Endothelial cell of umbilical vein (primary cell): ENCODE measurements at regions not wholly inside any gene's neighbourhood (a gene's known extent, or its start where the extent isn't known, plus 50 kb on each side); places are given as distances from the start of the nearest gene placed in this dataset.

Experiments used
- BruUV-seq: library from RNA; stranded (reverse); fragments of 400-500 nt; replicated peaks from 2 replicates; lab custom pipeline; 2021; lab: Mats Ljungman, UMichigan
- CTCF ChIA-PET: fragments of 300-600, 350-600 bp; sonication (Branson Sonifier 250); formaldehyde crosslinking; loops from one replicate; lab custom pipeline; 2021; ENCODE audit warnings: antibody characterized with exemption, inconsistent platforms; lab: Charles Lee
- POLR2A ChIA-PET: fragments of 300-600, 350-600 bp; sonication (Branson Sonifier 250); formaldehyde crosslinking; loops from one replicate; lab custom pipeline; 2021; ENCODE audit warnings: antibody characterized with exemption, inconsistent platforms; lab: Charles Lee
- DNase-seq: peaks from one replicate; pipeline ENCODE4 v3.0.0-alpha.2; 2011; ENCODE audit warnings: low read depth, low spot score
- FAIRE-seq: peaks from 2 replicates; lab custom pipeline; 2011; peaks lifted over from hg19 to GRCh38; lab: Jason Lieb, UNC
- H2AFZ ChIP-seq: 2 replicates; pipeline ENCODE4 v1.6.0; 2012; ENCODE audit warnings: low read depth, low read length, control low read depth, inconsistent platforms
- H3K27ac ChIP-seq: 2 replicates; pipeline ENCODE4 v1.5.1; 2011; ENCODE audit warnings: low read depth, mild to moderate bottlenecking, control low read depth, low read length, moderate library complexity; ENCODE audit not compliant: insufficient read depth
- H3K27me3 ChIP-seq, 2 experiments: 2 replicates each; pipeline versions ENCODE4 v1.6.0 to v1.6.1; 2011; ENCODE audit warnings: low read length in 2 of 2, mixed read lengths in 1 of 2; ENCODE audit not compliant: control insufficient read depth in 2 of 2, insufficient read depth in 2 of 2
- H3K36me3 ChIP-seq, 2 experiments: 2 replicates in 1 of 2; 3 replicates in 1 of 2; pipeline ENCODE4 v1.5.1; 2011; ENCODE audit warnings: low read length in 2 of 2, mild to moderate bottlenecking in 1 of 2, moderate library complexity in 1 of 2; ENCODE audit not compliant: control insufficient read depth in 2 of 2, insufficient read depth in 2 of 2; ENCODE audit errors: extremely low read depth in 1 of 2
- H3K4me1 ChIP-seq: 3 replicates; pipeline ENCODE4 v1.5.1; 2011; ENCODE audit warnings: mild to moderate bottlenecking, low read length; ENCODE audit not compliant: control insufficient read depth, insufficient read depth; ENCODE audit errors: extremely low read depth
- H3K4me2 ChIP-seq: 2 replicates; pipeline ENCODE4 v1.6.1; 2011; ENCODE audit warnings: low read length, control low read depth, mixed read lengths; ENCODE audit not compliant: insufficient read depth
- H3K4me3 ChIP-seq, 3 experiments: fragments of 200-600 bp in 1 of 3; sonication (generic), shearing (Covaris generic) in 1 of 3; replicated peaks in 1 of 3; 2 replicates each; pipeline ENCODE4 v1.5.1; 2011 to 2016; ENCODE audit warnings: control low read depth in 3 of 3, low read length in 3 of 3, mild to moderate bottlenecking in 2 of 3, inconsistent platforms in 1 of 3, low read depth in 1 of 3, moderate library complexity in 1 of 3; ENCODE audit not compliant: insufficient read depth in 1 of 3
- H3K79me2 ChIP-seq: 2 replicates; pipeline ENCODE4 v1.6.0; 2012; ENCODE audit warnings: low read length, inconsistent platforms; ENCODE audit not compliant: control insufficient read depth, insufficient read depth
- H3K9ac ChIP-seq: replicated peaks from 2 replicates; pipeline ENCODE3; 2011; ENCODE audit warnings: low read length, control low read depth; ENCODE audit not compliant: insufficient read depth; ENCODE audit errors: extremely low read depth
- H3K9me1 ChIP-seq: replicated peaks from 3 replicates; pipeline ENCODE4 v1.6.0; 2011; ENCODE audit warnings: mild to moderate bottlenecking, low read length; ENCODE audit not compliant: control insufficient read depth, insufficient read depth; ENCODE audit errors: extremely low read depth
- H3K9me3 ChIP-seq: replicated peaks from 2 replicates; pipeline ENCODE4 v1.5.1; 2012; ENCODE audit warnings: low read length, inconsistent platforms; ENCODE audit not compliant: control insufficient read depth, insufficient read depth
- H4K20me1 ChIP-seq: replicated peaks from 2 replicates; pipeline ENCODE3; 2011; ENCODE audit warnings: mild to moderate bottlenecking, low read length; ENCODE audit not compliant: control insufficient read depth, insufficient read depth; ENCODE audit errors: extremely low read depth
- GATA2 ChIP-seq: IDR thresholded peaks from 2 replicates; pipeline ENCODE4 v1.7.0; 2011; ENCODE audit warnings: low read depth, mild to moderate bottlenecking, moderate library complexity, mixed read lengths, low read length; ENCODE audit not compliant: insufficient read length, insufficient read depth
- JUN ChIP-seq: IDR thresholded peaks from 2 replicates; pipeline ENCODE4 v1.6.1; 2011; ENCODE audit warnings: borderline replicate concordance, low read depth; ENCODE audit not compliant: insufficient read length, insufficient read depth
- MYC ChIP-seq: IDR thresholded peaks from one replicate; pipeline ENCODE4 v1.6.1; 2011; ENCODE audit warnings: mild to moderate bottlenecking, low read depth, low read length
- POLR2A ChIP-seq: IDR thresholded peaks from 2 replicates; pipeline ENCODE4 v1.6.1; 2012; ENCODE audit warnings: low read depth, mild to moderate bottlenecking, control low read depth, low read length
- dilution Hi-C: fragments of 300-500 bp; cut with MboI; formaldehyde crosslinking; loops from one replicate; pipeline ENCODE4 v1.15.0; 2019; ENCODE audit warnings: low sequenced_read_pairs; ENCODE audit not compliant: extremely low pct_ligation_motif_present
- intact Hi-C: fragments of 100-400 bp; cut with micrococcal nuclease; formaldehyde crosslinking; loops from one replicate; pipeline ENCODE4 v1.10.0; 2022
- TF ChIP-seq, protein P1 (sequence below): IDR thresholded peaks from 2 replicates; pipeline ENCODE4 v1.6.1; 2011; ENCODE audit not compliant: insufficient read depth, insufficient read length
- TF ChIP-seq, protein P2 (sequence below), 2 donors: IDR thresholded peaks; 1 replicate in 1 of 2; 2 replicates in 1 of 2; pipeline ENCODE4 v1.5.1; 2011; ENCODE audit warnings: low read length in 2 of 2, mild to moderate bottlenecking in 2 of 2, moderate library complexity in 2 of 2, control low read depth in 1 of 2, inconsistent platforms in 1 of 2, low read depth in 1 of 2; ENCODE audit not compliant: insufficient read depth in 1 of 2; ENCODE audit errors: extremely low read depth in 1 of 2

DNA sequence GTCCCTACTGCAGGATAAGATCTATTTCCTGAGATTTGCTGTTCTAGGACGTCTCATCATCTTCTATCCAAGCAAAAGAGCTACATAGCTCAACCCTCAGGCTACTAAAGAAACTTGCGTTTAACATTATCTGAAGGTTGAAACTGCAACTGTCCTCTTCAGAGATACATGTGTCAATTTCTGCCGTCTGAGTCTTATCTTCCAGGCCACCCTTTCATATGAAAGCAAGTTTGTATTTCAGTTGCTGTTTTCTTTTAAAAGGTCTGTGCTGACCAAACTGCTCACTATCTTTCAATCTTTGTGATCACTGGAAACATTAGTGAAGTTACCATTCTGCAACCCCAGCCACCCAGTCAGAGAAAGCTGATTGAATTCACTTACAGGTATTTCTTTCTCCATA lies 108.6 kb upstream of the RAB3GAP2 start:
- no peak overlapping the region for H2AFZ ChIP-seq
- POLR2A ChIA-PET = no interaction called here
- CTCF ChIA-PET = no interaction called here
- H3K79me2 ChIP-seq = no peaks in the 10 kb centered on the region
- dilution Hi-C loops = no loop called here
- no peak overlapping the region for H3K9ac ChIP-seq
- TF ChIP-seq, protein P1, sequence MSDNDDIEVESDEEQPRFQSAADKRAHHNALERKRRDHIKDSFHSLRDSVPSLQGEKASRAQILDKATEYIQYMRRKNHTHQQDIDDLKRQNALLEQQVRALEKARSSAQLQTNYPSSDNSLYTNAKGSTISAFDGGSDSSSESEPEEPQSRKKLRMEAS = no peak
- TF ChIP-seq JUN = no peak
- no peak for TF ChIP-seq POLR2A
- no peak for TF ChIP-seq GATA2
- H3K9me3 ChIP-seq = no peaks in the 10 kb centered on the region
- H3K36me3 ChIP-seq = no peaks in the 10 kb centered on the region
- H3K4me2 ChIP-seq = no peak overlapping the region
- BruUV-seq = no TSS peak
- H3K27ac ChIP-seq = no peak overlapping the region
- no peaks in the 10 kb centered on the region for H4K20me1 ChIP-seq
- no peaks in the 10 kb centered on the region for H3K4me1 ChIP-seq
- DNase-seq = no peak
- no peak overlapping the region for H3K4me3 ChIP-seq
- intact Hi-C loops = no loop called here
- H3K27me3 ChIP-seq = no peaks in the 10 kb centered on the region
- no peaks in the 10 kb centered on the region for H3K9me1 ChIP-seq
- no peak for FAIRE-seq

DNA sequence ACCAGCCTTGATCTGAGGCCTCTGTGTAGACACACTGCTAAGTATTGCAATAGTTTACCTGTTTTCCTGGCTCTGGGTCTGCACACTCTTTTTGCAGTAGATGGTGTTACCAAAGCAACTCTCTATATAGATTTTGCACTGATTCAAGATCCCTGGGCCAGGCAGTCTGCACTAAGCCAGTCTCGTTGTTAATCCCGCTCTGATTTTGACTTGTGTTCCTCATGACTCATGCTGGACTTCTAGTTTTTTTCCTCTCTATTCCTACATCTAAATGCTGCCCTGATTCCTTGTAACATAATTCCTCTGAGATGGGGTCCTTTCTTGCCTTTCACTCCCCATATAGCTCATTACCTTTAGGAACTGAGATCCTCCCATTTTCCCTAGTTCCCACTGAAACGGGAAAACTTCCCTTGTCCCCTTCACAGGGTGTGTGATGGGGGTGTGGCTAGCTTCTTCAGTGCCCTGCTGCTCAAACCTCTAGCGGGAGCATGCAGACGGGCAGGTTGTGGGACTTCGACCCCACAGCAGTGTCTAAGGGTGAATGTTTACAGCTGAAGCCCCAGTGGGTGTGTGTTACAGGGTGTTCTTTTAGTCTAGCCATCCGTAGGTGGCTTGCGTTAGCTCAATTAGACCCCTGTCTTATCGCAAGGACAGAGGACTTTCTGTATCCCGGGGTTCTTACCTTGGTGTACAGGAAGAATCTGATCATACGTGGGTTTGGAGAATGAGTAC lies 106.5 kb upstream of the RAB3GAP2 start:
- FAIRE-seq (no peak), DNase-seq (no peak)
- ChIA-PET CTCF (no interaction called here), POLR2A (no interaction called here)
- no peak overlapping the region for H3K4me3 ChIP-seq
- H3K9me3 ChIP-seq = no peaks in the 10 kb centered on the region
- intact Hi-C loops = no loop called here
- no peaks in the 10 kb centered on the region for H3K4me1 ChIP-seq
- no peak overlapping the region for H3K9ac ChIP-seq
- H3K4me2 ChIP-seq = no peak overlapping the region
- BruUV-seq = no TSS peak
- dilution Hi-C loops = no loop called here
- no peaks in the 10 kb centered on the region for H4K20me1 ChIP-seq
- TF ChIP-seq MYC = no peak
- TF ChIP-seq, protein P2, sequence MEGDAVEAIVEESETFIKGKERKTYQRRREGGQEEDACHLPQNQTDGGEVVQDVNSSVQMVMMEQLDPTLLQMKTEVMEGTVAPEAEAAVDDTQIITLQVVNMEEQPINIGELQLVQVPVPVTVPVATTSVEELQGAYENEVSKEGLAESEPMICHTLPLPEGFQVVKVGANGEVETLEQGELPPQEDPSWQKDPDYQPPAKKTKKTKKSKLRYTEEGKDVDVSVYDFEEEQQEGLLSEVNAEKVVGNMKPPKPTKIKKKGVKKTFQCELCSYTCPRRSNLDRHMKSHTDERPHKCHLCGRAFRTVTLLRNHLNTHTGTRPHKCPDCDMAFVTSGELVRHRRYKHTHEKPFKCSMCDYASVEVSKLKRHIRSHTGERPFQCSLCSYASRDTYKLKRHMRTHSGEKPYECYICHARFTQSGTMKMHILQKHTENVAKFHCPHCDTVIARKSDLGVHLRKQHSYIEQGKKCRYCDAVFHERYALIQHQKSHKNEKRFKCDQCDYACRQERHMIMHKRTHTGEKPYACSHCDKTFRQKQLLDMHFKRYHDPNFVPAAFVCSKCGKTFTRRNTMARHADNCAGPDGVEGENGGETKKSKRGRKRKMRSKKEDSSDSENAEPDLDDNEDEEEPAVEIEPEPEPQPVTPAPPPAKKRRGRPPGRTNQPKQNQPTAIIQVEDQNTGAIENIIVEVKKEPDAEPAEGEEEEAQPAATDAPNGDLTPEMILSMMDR (IDR thresholded peaks at IDR 0.05; ENCODE audit: extremely low read depth in 1 of 2, insufficient read depth in 1 of 2, low read depth in 1 of 2, low read length in 2 of 2) = no peak
- H3K36me3 ChIP-seq = no peaks in the 10 kb centered on the region
- no peak overlapping the region for H3K27ac ChIP-seq
- no peak overlapping the region for H2AFZ ChIP-seq
- no peaks in the 10 kb centered on the region for H3K79me2 ChIP-seq
- no peaks in the 10 kb centered on the region for H3K27me3 ChIP-seq
- H3K9me1 ChIP-seq = no peaks in the 10 kb centered on the region
